Hepatocyte (in vitro differentiated cells): ENCODE measurements at regions not wholly inside any gene's neighbourhood (a gene's known extent, or its start where the extent isn't known, plus 50 kb on each side); places are given as distances from the start of the nearest gene placed in this dataset.

Experiments used
- EZH2 ChIP-seq: fragments of 200-600 bp; sonication (generic); IDR thresholded peaks from 2 replicates; pipeline ENCODE4 v1.6.1; 2016; ENCODE audit warnings: antibody characterized with exemption, mild to moderate bottlenecking, borderline replicate concordance
- TF ChIP-seq, protein P1 (sequence below): fragments of 200-600 bp; sonication (generic); IDR thresholded peaks from 2 replicates; pipeline ENCODE4 v1.5.1; 2016; ENCODE audit warnings: antibody characterized with exemption, mild to moderate bottlenecking; ENCODE audit not compliant: poor library complexity

DNA sequence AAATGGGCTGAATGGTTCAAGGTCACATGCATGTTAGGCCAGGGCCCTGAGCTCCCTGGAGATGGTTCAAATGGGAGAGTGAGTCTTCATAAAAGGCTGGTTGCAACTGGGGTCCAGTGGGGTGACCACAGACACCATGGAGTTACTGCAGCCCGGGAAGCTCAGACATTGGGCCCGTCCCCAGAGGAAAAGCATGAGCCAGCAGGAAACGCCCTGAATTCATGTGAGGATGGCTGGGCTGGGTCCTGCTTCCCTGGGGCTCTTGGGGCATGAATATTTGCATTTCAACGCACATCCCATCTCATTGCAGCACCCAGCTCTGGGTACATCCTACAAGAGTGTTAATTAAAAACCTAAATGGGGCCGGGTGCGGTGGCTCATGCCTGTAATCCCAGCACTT, 549.0 kb downstream of the TCERG1L start:
- TF ChIP-seq, protein P1, sequence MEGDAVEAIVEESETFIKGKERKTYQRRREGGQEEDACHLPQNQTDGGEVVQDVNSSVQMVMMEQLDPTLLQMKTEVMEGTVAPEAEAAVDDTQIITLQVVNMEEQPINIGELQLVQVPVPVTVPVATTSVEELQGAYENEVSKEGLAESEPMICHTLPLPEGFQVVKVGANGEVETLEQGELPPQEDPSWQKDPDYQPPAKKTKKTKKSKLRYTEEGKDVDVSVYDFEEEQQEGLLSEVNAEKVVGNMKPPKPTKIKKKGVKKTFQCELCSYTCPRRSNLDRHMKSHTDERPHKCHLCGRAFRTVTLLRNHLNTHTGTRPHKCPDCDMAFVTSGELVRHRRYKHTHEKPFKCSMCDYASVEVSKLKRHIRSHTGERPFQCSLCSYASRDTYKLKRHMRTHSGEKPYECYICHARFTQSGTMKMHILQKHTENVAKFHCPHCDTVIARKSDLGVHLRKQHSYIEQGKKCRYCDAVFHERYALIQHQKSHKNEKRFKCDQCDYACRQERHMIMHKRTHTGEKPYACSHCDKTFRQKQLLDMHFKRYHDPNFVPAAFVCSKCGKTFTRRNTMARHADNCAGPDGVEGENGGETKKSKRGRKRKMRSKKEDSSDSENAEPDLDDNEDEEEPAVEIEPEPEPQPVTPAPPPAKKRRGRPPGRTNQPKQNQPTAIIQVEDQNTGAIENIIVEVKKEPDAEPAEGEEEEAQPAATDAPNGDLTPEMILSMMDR: no peak
- no peak for TF ChIP-seq EZH2
